HG02678 (cell line): ENCODE measurements at regions not wholly inside any gene's neighbourhood (a gene's known extent, or its start where the extent isn't known, plus 50 kb on each side); places are given as distances from the start of the nearest gene placed in this dataset.
"Not testable (repeated sequence)": the region's sequence is repeated elsewhere in the genome, so short reads cannot be mapped to it uniquely, and the experiment has no call there.

Experiments used
- ATAC-seq: cut with Tn5 transposase; IDR thresholded peaks from one replicate; pipeline ENCODE4 v1.9.1; 2021; ENCODE audit warnings: mild to moderate bottlenecking, moderate library complexity; ENCODE audit not compliant: unreplicated experiment

GRCh38 chr10:129042776-129043595 is 424.1 kb upstream of the MGMT start:
- ATAC-seq, result no peak

- no peak for ATAC-seq
Observed at GRCh38 chr10:129043691-129044090, 423.4 kb upstream of the MGMT start.

- no peak for ATAC-seq
Observed at GRCh38 chr10:129045599-129045998, 421.4 kb upstream of the MGMT start.

- no peak for ATAC-seq
Observed at GRCh38 chr10:129046065-129046681, 420.9 kb upstream of the MGMT start.

GRCh38 chr10:129046962-129047361 is 420.1 kb upstream of the MGMT start:
- no peak for ATAC-seq

GRCh38 chr10:129047600-129047999 is 419.4 kb upstream of the MGMT start:
- no peak for ATAC-seq

GRCh38 chr10:129048513-129048912 is 418.5 kb upstream of the MGMT start:
- no peak for ATAC-seq

- no peak for ATAC-seq
Observed at GRCh38 chr10:129049501-129049900, 417.5 kb upstream of the MGMT start.

- ATAC-seq, result no peak
Observed at GRCh38 chr10:129055225-129055624, 411.8 kb upstream of the MGMT start.

GRCh38 chr10:129055986-129056385 is 411.1 kb upstream of the MGMT start:
- no peak for ATAC-seq

- peak; percentile 36 for ATAC-seq
Observed at GRCh38 chr10:129056734-129057689, 410.0 kb upstream of the MGMT start.

- ATAC-seq, result peak; percentile 92
Observed at GRCh38 chr10:129057856-129058663, 409.0 kb upstream of the MGMT start.

- no peak for ATAC-seq
Observed at GRCh38 chr10:129058664-129059155, 408.3 kb upstream of the MGMT start.

GRCh38 chr10:129059977-129060376 is 407.1 kb upstream of the MGMT start:
- no peak for ATAC-seq

GRCh38 chr10:129063212-129063611 is 403.8 kb upstream of the MGMT start:
- ATAC-seq, result no peak

GRCh38 chr10:129063877-129064276 is 403.2 kb upstream of the MGMT start:
- no peak for ATAC-seq

GRCh38 chr10:129066529-129066928 is 400.5 kb upstream of the MGMT start:
- ATAC-seq, result not testable (repeated sequence)

- not testable (repeated sequence) for ATAC-seq
Observed at GRCh38 chr10:129071411-129071810, 395.6 kb upstream of the MGMT start.

- ATAC-seq, result no peak
Observed at GRCh38 chr10:129074939-129075338, 392.1 kb upstream of the MGMT start.

- no peak for ATAC-seq
Observed at GRCh38 chr10:129075508-129075907, 391.5 kb upstream of the MGMT start.
